GM23248 (cell line): ENCODE measurements at regions not wholly inside any gene's neighbourhood (a gene's known extent, or its start where the extent isn't known, plus 50 kb on each side); places are given as distances from the start of the nearest gene placed in this dataset.
"Not testable (repeated sequence)": the region's sequence is repeated elsewhere in the genome, so short reads cannot be mapped to it uniquely, and the experiment has no call there.

Experiments
- DNase-seq: peaks from one replicate; pipeline ENCODE4 v3.0.0-alpha.2; 2015
- H2AFZ ChIP-seq: fragments of 200-600 bp; sonication (generic); 2 replicates; pipeline ENCODE4 v1.6.1; 2016; ENCODE audit warnings: antibody characterized with exemption
- H3F3A ChIP-seq: fragments of 200-600 bp; sonication (generic); 2 replicates; pipeline ENCODE4 v1.6.1; 2016; ENCODE audit warnings: mild to moderate bottlenecking, antibody characterized with exemption, mixed run types; ENCODE audit not compliant: insufficient read depth
- H3K27ac ChIP-seq: fragments of 200-600 bp; sonication (generic); 2 replicates; pipeline ENCODE4 v1.5.1; 2016; ENCODE audit warnings: mild to moderate bottlenecking
- H3K27me3 ChIP-seq: fragments of 200-600 bp; sonication (generic); replicated peaks from 2 replicates; pipeline ENCODE4 v1.6.1; 2016; ENCODE audit warnings: mild to moderate bottlenecking; ENCODE audit not compliant: insufficient read depth
- H3K36me3 ChIP-seq: fragments of 200-600 bp; sonication (generic); 2 replicates; pipeline ENCODE4 v1.6.1; 2016; ENCODE audit warnings: low read depth, mild to moderate bottlenecking
- H3K4me1 ChIP-seq: fragments of 200-600 bp; sonication (generic); 2 replicates; pipeline ENCODE4 v1.6.1; 2016; ENCODE audit warnings: mild to moderate bottlenecking; ENCODE audit not compliant: insufficient read depth
- H3K4me2 ChIP-seq: fragments of 200-600 bp; sonication (generic); one replicate; pipeline ENCODE4 v1.6.1; 2016; ENCODE audit warnings: mild to moderate bottlenecking; ENCODE audit not compliant: unreplicated experiment
- H3K4me3 ChIP-seq: fragments of 200-600 bp; sonication (generic); 2 replicates; pipeline ENCODE4 v1.5.1; 2016; ENCODE audit warnings: mild to moderate bottlenecking
- H3K79me2 ChIP-seq: fragments of 200-600 bp; sonication (generic); 2 replicates; pipeline ENCODE4 v1.6.1; 2016; ENCODE audit warnings: mild to moderate bottlenecking; ENCODE audit not compliant: insufficient read depth
- H3K9ac ChIP-seq: fragments of 200-600 bp; sonication (generic); 2 replicates; pipeline ENCODE4 v1.6.1; 2016; ENCODE audit warnings: mild to moderate bottlenecking
- H3K9me2 ChIP-seq: fragments of 200-600 bp; sonication (generic); 2 replicates; pipeline ENCODE4 v1.6.1; 2016; ENCODE audit warnings: mixed run types, mild to moderate bottlenecking, moderate library complexity; ENCODE audit not compliant: insufficient read depth
- H3K9me3 ChIP-seq: fragments of 200-600 bp; sonication (generic); one replicate; pipeline ENCODE4 v1.6.1; 2017; ENCODE audit warnings: low read depth
- H4K20me1 ChIP-seq: fragments of 200-600 bp; sonication (generic); 2 replicates; pipeline ENCODE4 v1.6.0; 2016; ENCODE audit not compliant: insufficient read depth
- WGBS, 2 experiments: methylation state at CpG; one replicate each; pipeline ENCODE4 v1.1.6; 2015 to 2017; ENCODE audit warnings: low lambda C conversion rate in 2 of 2, low coverage in 1 of 2; ENCODE audit errors: missing lambda C conversion rate in 2 of 2; 5-methylcytosine and 5-hydroxymethylcytosine counted together
- in situ Hi-C: fragments of 300-500 bp; cut with MboI; formaldehyde crosslinking; loops from 2 replicates; pipeline ENCODE4 v1.15.0; 2020

- H3K4me1 ChIP-seq, H3K4me3 ChIP-seq, H3K9me3 ChIP-seq, in situ Hi-C loops, H3K9me2 ChIP-seq, H3K27ac ChIP-seq, H3K79me2 ChIP-seq, H2AFZ ChIP-seq, H3K27me3 ChIP-seq, DNase-seq, H4K20me1 ChIP-seq, H3F3A ChIP-seq, H3K4me2 ChIP-seq, H3K36me3 ChIP-seq, H3K9ac ChIP-seq: not testable (repeated sequence)
- 38 to 50% methylated on average over 7 of the region's 7 CpGs for WGBS, 2 experiments
Measured at GRCh38 chr14:19202053-19202442, 232.1 kb downstream of the POTEG start.

GRCh38 chr14:19203250-19203972 is 230.7 kb downstream of the POTEG start:
- H3K4me3 ChIP-seq, H3K4me1 ChIP-seq, in situ Hi-C loops, H3K27me3 ChIP-seq, H3K36me3 ChIP-seq, H3K79me2 ChIP-seq, H4K20me1 ChIP-seq, H3K4me2 ChIP-seq, H3K9ac ChIP-seq, H2AFZ ChIP-seq, H3K9me3 ChIP-seq, H3K27ac ChIP-seq, DNase-seq, H3K9me2 ChIP-seq, H3F3A ChIP-seq: not testable (repeated sequence)
- WGBS, 2 experiments, result 5% methylated on average over 5 of the region's 5 CpGs

GRCh38 chr14:19204827-19205226 is 229.3 kb downstream of the POTEG start:
- in situ Hi-C loops, H3K9me2 ChIP-seq, H3K4me2 ChIP-seq, H2AFZ ChIP-seq, H3K9ac ChIP-seq, H3K27ac ChIP-seq, H3K36me3 ChIP-seq, H3K27me3 ChIP-seq, H3K79me2 ChIP-seq, H3K4me3 ChIP-seq, H3F3A ChIP-seq, DNase-seq, H3K4me1 ChIP-seq, H3K9me3 ChIP-seq, H4K20me1 ChIP-seq: not testable (repeated sequence)
- WGBS, 2 experiments, result 4% methylated on average over 2 of the region's 2 CpGs

- H4K20me1 ChIP-seq, H3K27me3 ChIP-seq, H3K79me2 ChIP-seq, H3K4me3 ChIP-seq, H3K4me2 ChIP-seq, H2AFZ ChIP-seq, H3K9ac ChIP-seq, H3K9me3 ChIP-seq, in situ Hi-C loops, H3K27ac ChIP-seq, H3K36me3 ChIP-seq, H3K4me1 ChIP-seq, DNase-seq, H3F3A ChIP-seq, H3K9me2 ChIP-seq: not testable (repeated sequence)
- 40 to 45% methylated on average over 5 to 6 of the region's 9 CpGs for WGBS, 2 experiments
Measured at GRCh38 chr14:19216480-19216879, 217.7 kb downstream of the POTEG start.

- H3K9me2 ChIP-seq, DNase-seq, in situ Hi-C loops, H2AFZ ChIP-seq, H3K79me2 ChIP-seq, H3K27ac ChIP-seq, H3K36me3 ChIP-seq, H3K4me1 ChIP-seq, H4K20me1 ChIP-seq, H3F3A ChIP-seq, H3K4me2 ChIP-seq, H3K9ac ChIP-seq, H3K27me3 ChIP-seq, H3K9me3 ChIP-seq, H3K4me3 ChIP-seq: not testable (repeated sequence)
- WGBS, 2 experiments, result 25 to 29% methylated on average over 3 of the region's 3 CpGs
Measured at GRCh38 chr14:19219423-19219822, 214.7 kb downstream of the POTEG start.

- DNase-seq, H3K4me2 ChIP-seq, H2AFZ ChIP-seq, H3K27ac ChIP-seq, H3K4me3 ChIP-seq, H3K79me2 ChIP-seq, H3K9me3 ChIP-seq, H3K36me3 ChIP-seq, H3F3A ChIP-seq, in situ Hi-C loops, H3K27me3 ChIP-seq, H3K9me2 ChIP-seq, H4K20me1 ChIP-seq, H3K9ac ChIP-seq, H3K4me1 ChIP-seq: not testable (repeated sequence)
- WGBS, 2 experiments, result 43 to 46% methylated on average over 6 of the region's 7 CpGs
Measured at GRCh38 chr14:19231421-19231820, 202.7 kb downstream of the POTEG start.

- in situ Hi-C loops, H3K9ac ChIP-seq, H3F3A ChIP-seq, H3K36me3 ChIP-seq, H3K4me1 ChIP-seq, H3K4me3 ChIP-seq, H2AFZ ChIP-seq, H3K9me2 ChIP-seq, H3K79me2 ChIP-seq, DNase-seq, H3K27ac ChIP-seq, H4K20me1 ChIP-seq, H3K4me2 ChIP-seq, H3K27me3 ChIP-seq, H3K9me3 ChIP-seq: not testable (repeated sequence)
Measured at GRCh38 chr14:19234059-19234458, 200.1 kb downstream of the POTEG start.

- in situ Hi-C loops, H2AFZ ChIP-seq, H3K9me3 ChIP-seq, H3K4me1 ChIP-seq, H3K9me2 ChIP-seq, H4K20me1 ChIP-seq, H3K4me2 ChIP-seq, H3K9ac ChIP-seq, H3K4me3 ChIP-seq, H3F3A ChIP-seq, DNase-seq, H3K27ac ChIP-seq, H3K27me3 ChIP-seq, H3K36me3 ChIP-seq, H3K79me2 ChIP-seq: not testable (repeated sequence)
- 0 to 20% methylated on average over 1 to 2 of the region's 2 CpGs for WGBS, 2 experiments
Measured at GRCh38 chr14:19237656-19238055, 196.5 kb downstream of the POTEG start.
